A549 (cell line): ENCODE measurements at regions not wholly inside any gene's neighbourhood (a gene's known extent, or its start where the extent isn't known, plus 50 kb on each side); places are given as distances from the start of the nearest gene placed in this dataset.

ENCODE experiments used
- CTCF ChIP-seq: fragments of >200 bp; sonication (Bioruptor Twin); formaldehyde crosslinking; IDR thresholded peaks from 3 replicates; pipeline ENCODE4 v1.5.1; 2016
- JUNB ChIP-seq: fragments of >200 bp; sonication (Bioruptor Twin); formaldehyde crosslinking; IDR thresholded peaks from 2 replicates; pipeline ENCODE4 v1.6.1; 2016
- MAZ ChIP-seq: fragments of 150-350 bp; IDR thresholded peaks from 2 replicates; pipeline ENCODE4 v1.6.1; 2014; ENCODE audit warnings: antibody characterized with exemption, low read depth, low read length, borderline replicate concordance
- RARB ChIP-seq: fragments of 250-450 bp; sonication (Bioruptor Pico); IDR thresholded peaks from 2 replicates; pipeline ENCODE4 v1.8.0; 2021; ENCODE audit warnings: mild to moderate bottlenecking, moderate library complexity
- REST ChIP-seq: fragments of 200-600 bp; sonication (generic); IDR thresholded peaks from 2 replicates; pipeline ENCODE4 v1.6.1; 2016; ENCODE audit warnings: antibody characterized with exemption, mild to moderate bottlenecking, moderate library complexity
- RFX5 ChIP-seq: fragments of 450-650 bp; IDR thresholded peaks from 2 replicates; pipeline ENCODE4 v1.7.1; 2014; ENCODE audit warnings: antibody characterized with exemption, mild to moderate bottlenecking, moderate library complexity
- USF2 ChIP-seq: fragments of 450-650 bp; IDR thresholded peaks from 2 replicates; pipeline ENCODE4 v1.6.1; 2014; ENCODE audit warnings: antibody characterized with exemption

- TF ChIP-seq REST (no peak), CTCF (no peak), RARB (no peak), RFX5 (no peak), MAZ (no peak), USF2 (no peak), JUNB (no peak)
Measured at GRCh38 chr11:42542336-42542735, 769.5 kb upstream of the API5 start.
